ENCODE measurements at regions not wholly inside any gene's neighbourhood (a gene's known extent, or its start where the extent isn't known, plus 50 kb on each side); places are given as distances from the start of the nearest gene placed in this dataset.

DNA sequence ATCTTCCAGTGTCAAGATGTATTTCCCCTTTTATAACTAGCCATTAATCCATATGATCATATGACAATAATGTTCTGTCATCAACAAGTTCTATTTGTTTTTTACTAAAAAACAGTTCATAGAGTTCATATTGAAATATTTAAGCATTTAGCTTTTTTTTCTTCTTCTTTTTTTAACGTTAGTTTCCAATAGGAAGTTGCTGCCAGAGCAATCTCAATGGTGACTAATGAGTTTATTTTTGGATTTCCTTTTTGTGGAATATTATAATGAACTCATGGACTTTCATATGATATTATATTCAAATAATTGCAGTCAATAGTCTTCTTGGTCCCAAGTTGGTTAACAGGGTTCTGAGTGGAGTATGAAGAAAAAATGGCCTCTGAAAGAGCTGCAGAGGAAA, 343.3 kb downstream of the BCKDHB start:
- Histone ChIP-seq H3K36me3 (ENCODE audit: insufficient read depth) (no peaks in the 10 kb centered on the region), H2AFZ (ENCODE audit: low read depth) (no peak overlapping the region), H3K4me1 (ENCODE audit: low read depth, poor library complexity, severe bottlenecking) (peaks cover 19% of the 10 kb centered on the region), H3K27me3 (ENCODE audit: insufficient read depth, low read depth) (no peaks in the 10 kb centered on the region), H3K4me2 (no peak overlapping the region), H3K27ac (no peak overlapping the region), H3K9ac (no peak overlapping the region), H3K4me3 (IDR thresholded peaks at IDR 0.05; ENCODE audit: insufficient read depth, low read depth, low read length) (no peak overlapping the region), H3K79me2 (ENCODE audit: insufficient read depth, low read depth) (no peaks in the 10 kb centered on the region), H4K20me1 (ENCODE audit: insufficient read depth) (no peaks in the 10 kb centered on the region)
- TF ChIP-seq, protein P1, sequence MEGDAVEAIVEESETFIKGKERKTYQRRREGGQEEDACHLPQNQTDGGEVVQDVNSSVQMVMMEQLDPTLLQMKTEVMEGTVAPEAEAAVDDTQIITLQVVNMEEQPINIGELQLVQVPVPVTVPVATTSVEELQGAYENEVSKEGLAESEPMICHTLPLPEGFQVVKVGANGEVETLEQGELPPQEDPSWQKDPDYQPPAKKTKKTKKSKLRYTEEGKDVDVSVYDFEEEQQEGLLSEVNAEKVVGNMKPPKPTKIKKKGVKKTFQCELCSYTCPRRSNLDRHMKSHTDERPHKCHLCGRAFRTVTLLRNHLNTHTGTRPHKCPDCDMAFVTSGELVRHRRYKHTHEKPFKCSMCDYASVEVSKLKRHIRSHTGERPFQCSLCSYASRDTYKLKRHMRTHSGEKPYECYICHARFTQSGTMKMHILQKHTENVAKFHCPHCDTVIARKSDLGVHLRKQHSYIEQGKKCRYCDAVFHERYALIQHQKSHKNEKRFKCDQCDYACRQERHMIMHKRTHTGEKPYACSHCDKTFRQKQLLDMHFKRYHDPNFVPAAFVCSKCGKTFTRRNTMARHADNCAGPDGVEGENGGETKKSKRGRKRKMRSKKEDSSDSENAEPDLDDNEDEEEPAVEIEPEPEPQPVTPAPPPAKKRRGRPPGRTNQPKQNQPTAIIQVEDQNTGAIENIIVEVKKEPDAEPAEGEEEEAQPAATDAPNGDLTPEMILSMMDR (conservative IDR thresholded peaks at IDR 0.05; ENCODE audit: low read depth, low read length): no peak

- Histone ChIP-seq H3K4me1 (ENCODE audit: low read depth, poor library complexity, severe bottlenecking) (no peaks in the 10 kb centered on the region), H2AFZ (ENCODE audit: low read depth) (no peak overlapping the region), H4K20me1 (ENCODE audit: insufficient read depth) (no peaks in the 10 kb centered on the region), H3K4me3 (IDR thresholded peaks at IDR 0.05; ENCODE audit: insufficient read depth, low read depth, low read length) (no peak overlapping the region), H3K27ac (no peak overlapping the region), H3K36me3 (ENCODE audit: insufficient read depth) (no peaks in the 10 kb centered on the region), H3K79me2 (ENCODE audit: insufficient read depth, low read depth) (no peaks in the 10 kb centered on the region), H3K27me3 (ENCODE audit: insufficient read depth, low read depth) (no peaks in the 10 kb centered on the region), H3K4me2 (no peak overlapping the region), H3K9ac (no peak overlapping the region)
- TF ChIP-seq, protein P1 (conservative IDR thresholded peaks at IDR 0.05; ENCODE audit: low read depth, low read length): no peak
These were observed 340.1 kb downstream of the BCKDHB start for GRCh38 chr6:80446454-80447045.

DNA sequence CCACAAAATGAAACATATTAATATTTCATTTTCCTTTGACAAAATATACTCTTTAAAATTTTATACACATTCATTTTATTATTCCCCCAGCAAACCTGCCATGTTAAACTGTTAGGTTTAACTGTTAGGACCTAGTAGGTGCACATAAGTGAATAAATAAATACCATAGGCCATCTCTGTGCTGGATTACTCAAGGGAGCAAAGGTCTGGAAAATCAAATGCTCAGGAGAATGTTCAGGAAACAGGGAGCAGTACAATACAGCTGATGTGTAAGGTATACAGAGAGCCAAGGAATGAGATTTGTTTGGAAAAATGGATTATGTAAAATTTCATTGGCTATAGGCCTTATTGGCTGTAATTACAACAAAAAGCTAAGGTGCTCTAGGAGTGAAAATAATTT, 339.3 kb downstream of the BCKDHB start:
- TF ChIP-seq, protein P1 (conservative IDR thresholded peaks at IDR 0.05; ENCODE audit: low read depth, low read length): no peak
- Histone ChIP-seq H3K79me2 (ENCODE audit: insufficient read depth, low read depth) (no peaks in the 10 kb centered on the region), H4K20me1 (ENCODE audit: insufficient read depth) (no peaks in the 10 kb centered on the region), H2AFZ (ENCODE audit: low read depth) (no peak overlapping the region), H3K36me3 (ENCODE audit: insufficient read depth) (no peaks in the 10 kb centered on the region), H3K27ac (no peak overlapping the region), H3K4me1 (ENCODE audit: low read depth, poor library complexity, severe bottlenecking) (no peaks in the 10 kb centered on the region), H3K27me3 (ENCODE audit: insufficient read depth, low read depth) (no peaks in the 10 kb centered on the region), H3K4me3 (IDR thresholded peaks at IDR 0.05; ENCODE audit: insufficient read depth, low read depth, low read length) (no peak overlapping the region), H3K9ac (no peak overlapping the region), H3K4me2 (no peak overlapping the region)

DNA sequence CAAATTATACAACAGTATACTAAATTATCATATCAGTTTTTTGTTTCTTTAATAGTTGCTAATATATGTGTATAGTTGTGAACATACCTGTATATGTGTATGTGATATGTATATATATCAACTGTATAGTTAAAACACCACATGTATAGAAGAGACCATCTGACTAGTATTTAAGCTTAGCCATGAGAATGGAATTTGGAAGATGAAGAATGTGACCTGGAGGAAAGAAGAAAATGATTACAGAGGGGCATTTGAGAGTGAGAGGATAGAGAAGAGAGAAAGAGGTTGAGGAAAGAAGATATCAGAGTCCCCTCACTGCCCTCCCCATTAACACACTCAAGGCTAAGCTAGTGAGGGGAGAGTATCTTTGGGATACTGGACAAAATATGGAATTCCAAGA, 335.9 kb downstream of the BCKDHB start:
- Histone ChIP-seq H3K4me1 (ENCODE audit: low read depth, poor library complexity, severe bottlenecking) (no peaks in the 10 kb centered on the region), H3K9ac (no peak overlapping the region), H2AFZ (ENCODE audit: low read depth) (no peak overlapping the region), H3K36me3 (ENCODE audit: insufficient read depth) (no peaks in the 10 kb centered on the region), H3K27me3 (ENCODE audit: insufficient read depth, low read depth) (no peaks in the 10 kb centered on the region), H3K79me2 (ENCODE audit: insufficient read depth, low read depth) (no peaks in the 10 kb centered on the region), H3K4me2 (no peak overlapping the region), H3K4me3 (IDR thresholded peaks at IDR 0.05; ENCODE audit: insufficient read depth, low read depth, low read length) (no peak overlapping the region), H3K27ac (no peak overlapping the region), H4K20me1 (ENCODE audit: insufficient read depth) (no peaks in the 10 kb centered on the region)
- TF ChIP-seq, protein P1 (conservative IDR thresholded peaks at IDR 0.05; ENCODE audit: low read depth, low read length): no peak
